Neutrophil (primary cell): ENCODE measurements at regions not wholly inside any gene's neighbourhood (a gene's known extent, or its start where the extent isn't known, plus 50 kb on each side); places are given as distances from the start of the nearest gene placed in this dataset.

ENCODE experiments used
- H3K27ac ChIP-seq: fragments of 200-600 bp; sonication (generic); 2 replicates; pipeline ENCODE4 v1.5.1; 2016; ENCODE audit warnings: mild to moderate bottlenecking, moderate library complexity
- H3K27me3 ChIP-seq: fragments of 200-600 bp; sonication (generic); 2 replicates; pipeline ENCODE4 v1.6.0; 2016; ENCODE audit warnings: mild to moderate bottlenecking
- H3K36me3 ChIP-seq: fragments of 200-600 bp; sonication (generic); 2 replicates; pipeline ENCODE4 v1.5.1; 2017
- H3K4me1 ChIP-seq, 2 experiments: fragments of 200-600 bp in 1 of 2; sonication (generic) in 1 of 2; 1 replicate in 1 of 2; 2 replicates in 1 of 2; pipeline versions ENCODE4 v1.5.1 to v1.6.1; 2013 to 2016; ENCODE audit warnings: low read depth in 1 of 2, low read length in 1 of 2, mild to moderate bottlenecking in 1 of 2, moderate library complexity in 1 of 2; ENCODE audit not compliant: control insufficient read depth in 1 of 2, insufficient read depth in 1 of 2
- H3K4me3 ChIP-seq, 2 experiments: fragments of 200-600 bp in 1 of 2; sonication (generic) in 1 of 2; 1 replicate in 1 of 2; 2 replicates in 1 of 2; pipeline ENCODE4 v1.5.1; 2013 to 2016; ENCODE audit warnings: low read depth in 1 of 2, low read length in 1 of 2, mild to moderate bottlenecking in 1 of 2, moderate library complexity in 1 of 2
- H3K9me3 ChIP-seq: fragments of 200-600 bp; sonication (generic); 2 replicates; pipeline ENCODE4 v1.5.1; 2016
- CTCF ChIP-seq: fragments of 200-600 bp; sonication (generic); IDR thresholded peaks from 2 replicates; pipeline ENCODE4 v1.5.1; 2016; ENCODE audit warnings: antibody characterized with exemption

- Histone ChIP-seq H3K4me1 (no peaks in the 10 kb centered on the region), H3K27ac (no peak overlapping the region)
- TF ChIP-seq CTCF: no peak
Measured at GRCh38 chr6:141593311-141593710, 539.4 kb upstream of the GJE1 start.

GRCh38 chr6:141587482-141588266, 545.1 kb upstream of the GJE1 start:
- Histone ChIP-seq H3K36me3 (no peaks in the 10 kb centered on the region), H3K27ac (no peak overlapping the region)

More at GRCh38 chr6:141593311-141593710, 539.4 kb upstream of the GJE1 start:
- Histone ChIP-seq H3K27me3 (no peaks in the 10 kb centered on the region), H3K9me3 (no peaks in the 10 kb centered on the region), H3K4me3 (no peak overlapping the region), H3K36me3 (no peaks in the 10 kb centered on the region)

GRCh38 chr6:141580988-141581552, 551.7 kb upstream of the GJE1 start:
- Histone ChIP-seq H3K27ac (no peak overlapping the region), H3K4me3 (no peak overlapping the region), H3K36me3 (no peaks in the 10 kb centered on the region), H3K4me1 (no peaks in the 10 kb centered on the region), H3K27me3 (no peaks in the 10 kb centered on the region), H3K9me3 (no peaks in the 10 kb centered on the region)
- no peak for TF ChIP-seq CTCF

More at GRCh38 chr6:141587482-141588266, 545.1 kb upstream of the GJE1 start:
- no peak overlapping the region for H3K4me3 ChIP-seq
- H3K4me1 ChIP-seq: no peaks in the 10 kb centered on the region
- no peaks in the 10 kb centered on the region for H3K9me3 ChIP-seq
- TF ChIP-seq CTCF: no peak
- no peaks in the 10 kb centered on the region for H3K27me3 ChIP-seq

- no peaks in the 10 kb centered on the region for H3K27me3 ChIP-seq
- H3K36me3 ChIP-seq: no peaks in the 10 kb centered on the region
- H3K4me3 ChIP-seq: no peak overlapping the region
- TF ChIP-seq CTCF: no peak
- H3K4me1 ChIP-seq: no peaks in the 10 kb centered on the region
- no peak overlapping the region for H3K27ac ChIP-seq
- no peaks in the 10 kb centered on the region for H3K9me3 ChIP-seq
Measured at GRCh38 chr6:141580131-141580530, 552.6 kb upstream of the GJE1 start.

GRCh38 chr6:141576751-141577150, 556.0 kb upstream of the GJE1 start:
- Histone ChIP-seq H3K4me1 (no peaks in the 10 kb centered on the region), H3K9me3 (no peaks in the 10 kb centered on the region), H3K27ac (no peak overlapping the region), H3K4me3 (no peak overlapping the region), H3K36me3 (no peaks in the 10 kb centered on the region), H3K27me3 (no peaks in the 10 kb centered on the region)
- no peak for TF ChIP-seq CTCF
